ENCODE measurements at regions not wholly inside any gene's neighbourhood (a gene's known extent, or its start where the extent isn't known, plus 50 kb on each side); places are given as distances from the start of the nearest gene placed in this dataset.

DNA sequence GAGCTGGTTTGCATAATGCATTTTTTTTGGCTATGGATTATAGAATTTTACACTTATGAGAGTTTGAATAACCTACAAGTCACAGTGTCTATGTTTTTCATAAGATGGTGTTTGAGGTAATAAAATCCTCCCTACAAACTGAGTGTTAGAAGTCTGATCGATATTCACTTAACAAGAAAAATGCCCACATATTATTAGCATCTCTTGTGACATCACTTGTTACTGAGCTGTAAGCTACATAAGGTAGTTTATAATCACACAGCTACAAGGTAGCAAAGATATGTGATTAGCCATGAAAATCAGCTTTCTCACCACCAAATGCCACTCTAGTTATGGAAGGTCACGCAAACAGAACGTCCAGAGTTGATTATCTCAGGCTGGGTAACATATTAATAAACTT lies 669.6 kb downstream of the PCDH18 start:
- TF ChIP-seq, protein P1, sequence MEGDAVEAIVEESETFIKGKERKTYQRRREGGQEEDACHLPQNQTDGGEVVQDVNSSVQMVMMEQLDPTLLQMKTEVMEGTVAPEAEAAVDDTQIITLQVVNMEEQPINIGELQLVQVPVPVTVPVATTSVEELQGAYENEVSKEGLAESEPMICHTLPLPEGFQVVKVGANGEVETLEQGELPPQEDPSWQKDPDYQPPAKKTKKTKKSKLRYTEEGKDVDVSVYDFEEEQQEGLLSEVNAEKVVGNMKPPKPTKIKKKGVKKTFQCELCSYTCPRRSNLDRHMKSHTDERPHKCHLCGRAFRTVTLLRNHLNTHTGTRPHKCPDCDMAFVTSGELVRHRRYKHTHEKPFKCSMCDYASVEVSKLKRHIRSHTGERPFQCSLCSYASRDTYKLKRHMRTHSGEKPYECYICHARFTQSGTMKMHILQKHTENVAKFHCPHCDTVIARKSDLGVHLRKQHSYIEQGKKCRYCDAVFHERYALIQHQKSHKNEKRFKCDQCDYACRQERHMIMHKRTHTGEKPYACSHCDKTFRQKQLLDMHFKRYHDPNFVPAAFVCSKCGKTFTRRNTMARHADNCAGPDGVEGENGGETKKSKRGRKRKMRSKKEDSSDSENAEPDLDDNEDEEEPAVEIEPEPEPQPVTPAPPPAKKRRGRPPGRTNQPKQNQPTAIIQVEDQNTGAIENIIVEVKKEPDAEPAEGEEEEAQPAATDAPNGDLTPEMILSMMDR (IDR thresholded peaks at IDR 0.05) = no peak
- TF ChIP-seq POLR2A (IDR thresholded peaks at IDR 0.05) = no peak
